K562 (cell line): ENCODE measurements at regions not wholly inside any gene's neighbourhood (a gene's known extent, or its start where the extent isn't known, plus 50 kb on each side); places are given as distances from the start of the nearest gene placed in this dataset.

Experiments used
- EGR1 ChIP-seq: fragments of 450-650 bp; conservative IDR thresholded peaks from 2 replicates; pipeline ENCODE4 v1.6.1; 2017; ENCODE audit warnings: mild to moderate bottlenecking
- HMG20A ChIP-seq: fragments of 450-650 bp; formaldehyde crosslinking; conservative IDR thresholded peaks from 2 replicates; pipeline ENCODE4 v1.4.0; 2020; ENCODE audit warnings: mild to moderate bottlenecking, mixed read lengths
- IRF2 ChIP-seq: sonication (generic); formaldehyde crosslinking; IDR thresholded peaks from 2 replicates; pipeline ENCODE4 v1.8.1; 2022; ENCODE audit warnings: mild to moderate bottlenecking, missing genetic modification reagents
- JUNB ChIP-seq: fragments of 450-650 bp; formaldehyde crosslinking; conservative IDR thresholded peaks from 2 replicates; pipeline ENCODE4 v1.4.0; 2020; ENCODE audit warnings: mild to moderate bottlenecking
- POLR2AphosphoS2 ChIP-seq: IDR thresholded peaks from 2 replicates; pipeline ENCODE4 v1.6.1; 2012; ENCODE audit warnings: low read length, improper control_type of control experiment
- RAD21 ChIP-seq, 2 experiments: fragments of 250-450 bp in 1 of 2; fragments of 450-650 bp in 1 of 2; sonication (Bioruptor Pico) in 1 of 2; formaldehyde crosslinking in 1 of 2; IDR thresholded peaks in 1 of 2; conservative IDR thresholded peaks in 1 of 2; 2 replicates each; pipeline versions ENCODE4 v1.4.0 to v1.8.0; 2020 to 2022; ENCODE audit warnings: mild to moderate bottlenecking in 2 of 2, moderate library complexity in 1 of 2
- SMC3 ChIP-seq: conservative IDR thresholded peaks from 2 replicates; pipeline ENCODE4 v1.6.1; 2011; ENCODE audit warnings: low read depth, low read length, improper control_type of control experiment; ENCODE audit not compliant: insufficient read depth
- TCF7L2 ChIP-seq: fragments of 150-350 bp; IDR thresholded peaks from 2 replicates; pipeline ENCODE4 v1.6.1; 2016; ENCODE audit warnings: low read depth, mild to moderate bottlenecking, low read length, moderate library complexity
- ZNF274 ChIP-seq: IDR thresholded peaks from 2 replicates; pipeline ENCODE4 v1.6.1; 2011; ENCODE audit warnings: low read depth, mild to moderate bottlenecking, low read length, moderate library complexity, borderline replicate concordance
- ZZZ3 ChIP-seq: fragments of 450-650 bp; IDR thresholded peaks from 2 replicates; pipeline ENCODE4 v1.6.1; 2016; ENCODE audit warnings: antibody characterized with exemption, mild to moderate bottlenecking, moderate library complexity
- TF ChIP-seq, protein P1 (sequence below), 3 experiments: IDR thresholded peaks in 2 of 3; conservative IDR thresholded peaks in 1 of 3; 2 replicates each; pipeline ENCODE4 v1.5.1; 2011 to 2012; ENCODE audit warnings: low read length in 3 of 3, mild to moderate bottlenecking in 3 of 3, control low read depth in 2 of 3, improper control_type of control experiment in 1 of 3, inconsistent platforms in 1 of 3, low read depth in 1 of 3, mixed read lengths in 1 of 3, moderate library complexity in 1 of 3; ENCODE audit not compliant: insufficient read depth in 2 of 3

DNA sequence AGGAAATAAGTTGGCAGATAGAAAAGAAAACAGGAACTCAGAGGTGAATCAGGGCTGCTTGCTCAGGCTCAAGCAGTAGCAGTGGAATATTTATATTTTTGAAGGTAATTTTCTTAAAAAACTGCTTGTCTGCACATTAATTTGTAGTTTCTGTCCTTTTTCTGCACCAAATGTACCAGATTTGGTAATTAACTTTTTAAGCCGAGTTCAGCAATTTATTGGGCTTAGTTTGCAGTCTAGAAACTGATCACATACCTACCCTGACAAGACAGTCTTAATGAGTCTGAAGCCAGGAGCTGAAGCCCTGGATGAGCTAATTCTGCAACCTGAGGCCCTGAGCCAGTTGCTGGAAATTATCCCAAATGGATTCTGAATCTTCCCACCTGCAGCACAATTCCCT, 647.0 kb downstream of the TDRD15 start:
- TF ChIP-seq ZZZ3 (no peak), EGR1 (no peak), POLR2AphosphoS2 (no peak), TCF7L2 (no peak), RAD21 (CRISPR knock-in tag; conservative IDR thresholded peaks at IDR 0.05 in 1 of 2, IDR thresholded peaks at IDR 0.05 in 1 of 2) (no peak), HMG20A (no peak), SMC3 (no peak), IRF2 (CRISPR knock-in tag) (no peak), JUNB (CRISPR knock-in tag) (no peak), ZNF274 (no peak)
- TF ChIP-seq, protein P1, sequence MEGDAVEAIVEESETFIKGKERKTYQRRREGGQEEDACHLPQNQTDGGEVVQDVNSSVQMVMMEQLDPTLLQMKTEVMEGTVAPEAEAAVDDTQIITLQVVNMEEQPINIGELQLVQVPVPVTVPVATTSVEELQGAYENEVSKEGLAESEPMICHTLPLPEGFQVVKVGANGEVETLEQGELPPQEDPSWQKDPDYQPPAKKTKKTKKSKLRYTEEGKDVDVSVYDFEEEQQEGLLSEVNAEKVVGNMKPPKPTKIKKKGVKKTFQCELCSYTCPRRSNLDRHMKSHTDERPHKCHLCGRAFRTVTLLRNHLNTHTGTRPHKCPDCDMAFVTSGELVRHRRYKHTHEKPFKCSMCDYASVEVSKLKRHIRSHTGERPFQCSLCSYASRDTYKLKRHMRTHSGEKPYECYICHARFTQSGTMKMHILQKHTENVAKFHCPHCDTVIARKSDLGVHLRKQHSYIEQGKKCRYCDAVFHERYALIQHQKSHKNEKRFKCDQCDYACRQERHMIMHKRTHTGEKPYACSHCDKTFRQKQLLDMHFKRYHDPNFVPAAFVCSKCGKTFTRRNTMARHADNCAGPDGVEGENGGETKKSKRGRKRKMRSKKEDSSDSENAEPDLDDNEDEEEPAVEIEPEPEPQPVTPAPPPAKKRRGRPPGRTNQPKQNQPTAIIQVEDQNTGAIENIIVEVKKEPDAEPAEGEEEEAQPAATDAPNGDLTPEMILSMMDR (IDR thresholded peaks at IDR 0.05 in 2 of 3, conservative IDR thresholded peaks at IDR 0.05 in 1 of 3; ENCODE audit: insufficient read depth in 2 of 3, low read depth in 1 of 3, low read length in 3 of 3): no peak
